ENCODE measurements at regions not wholly inside any gene's neighbourhood (a gene's known extent, or its start where the extent isn't known, plus 50 kb on each side); places are given as distances from the start of the nearest gene placed in this dataset.

GRCh38 chr10:31635009-31635408, 293.6 kb downstream of the ARHGAP12 start:
- Histone ChIP-seq H3K4me1 (ENCODE audit: control insufficient read depth, insufficient read depth, low read length) (no peaks in the 10 kb centered on the region), H3K4me3 (ENCODE audit: low read length) (no peak overlapping the region), H3K9me3 (ENCODE audit: control insufficient read depth, low read length) (no peaks in the 10 kb centered on the region), H3K27me3 (replicated peaks; ENCODE audit: control insufficient read depth, insufficient read depth, low read length) (no peaks in the 10 kb centered on the region), H3K9ac (ENCODE audit: low read length) (no peak overlapping the region), H3K36me3 (ENCODE audit: control insufficient read depth, insufficient read depth, low read length, severe bottlenecking) (no peaks in the 10 kb centered on the region)
- no peak for DNase-seq (ENCODE audit: low read depth)

GRCh38 chr10:31630861-31631567, 297.6 kb downstream of the ARHGAP12 start:
- DNase-seq (ENCODE audit: low read depth), result no peak
- Histone ChIP-seq H3K9me3 (ENCODE audit: control insufficient read depth, low read length) (peaks cover 7% of the 10 kb centered on the region), H3K9ac (ENCODE audit: low read length) (no peak overlapping the region), H3K36me3 (ENCODE audit: control insufficient read depth, insufficient read depth, low read length, severe bottlenecking) (no peaks in the 10 kb centered on the region), H3K4me1 (ENCODE audit: control insufficient read depth, insufficient read depth, low read length) (no peaks in the 10 kb centered on the region), H3K4me3 (ENCODE audit: low read length) (no peak overlapping the region), H3K27me3 (replicated peaks; ENCODE audit: control insufficient read depth, insufficient read depth, low read length) (no peaks in the 10 kb centered on the region)

- no peak overlapping the region for H3K4me3 ChIP-seq (ENCODE audit: low read length)
- H3K36me3 ChIP-seq (ENCODE audit: control insufficient read depth, insufficient read depth, low read length, severe bottlenecking), result no peaks in the 10 kb centered on the region
- H3K9me3 ChIP-seq (ENCODE audit: control insufficient read depth, low read length), result peaks cover 15% of the 10 kb centered on the region
- no peak for DNase-seq (ENCODE audit: low read depth)
- no peak overlapping the region for H3K9ac ChIP-seq (ENCODE audit: low read length)
- H3K4me1 ChIP-seq (ENCODE audit: control insufficient read depth, insufficient read depth, low read length), result peaks cover 24% of the 10 kb centered on the region
- no peaks in the 10 kb centered on the region for H3K27me3 ChIP-seq (replicated peaks; ENCODE audit: control insufficient read depth, insufficient read depth, low read length)
These were observed 303.1 kb downstream of the ARHGAP12 start for GRCh38 chr10:31625566-31625965.

- DNase-seq (ENCODE audit: low read depth), result no peak
- peaks cover 15% of the 10 kb centered on the region for H3K9me3 ChIP-seq (ENCODE audit: control insufficient read depth, low read length)
- H3K9ac ChIP-seq (ENCODE audit: low read length), result no peak overlapping the region
- no peaks in the 10 kb centered on the region for H3K36me3 ChIP-seq (ENCODE audit: control insufficient read depth, insufficient read depth, low read length, severe bottlenecking)
- H3K4me1 ChIP-seq (ENCODE audit: control insufficient read depth, insufficient read depth, low read length), result peaks cover 34% of the 10 kb centered on the region
- H3K4me3 ChIP-seq (ENCODE audit: low read length), result no peak overlapping the region
- no peaks in the 10 kb centered on the region for H3K27me3 ChIP-seq (replicated peaks; ENCODE audit: control insufficient read depth, insufficient read depth, low read length)
These were observed 304.0 kb downstream of the ARHGAP12 start for GRCh38 chr10:31624611-31625010.

GRCh38 chr10:31623947-31624346, 304.7 kb downstream of the ARHGAP12 start:
- H3K36me3 ChIP-seq (ENCODE audit: control insufficient read depth, insufficient read depth, low read length, severe bottlenecking), result no peaks in the 10 kb centered on the region
- peaks cover 40% of the 10 kb centered on the region for H3K4me1 ChIP-seq (ENCODE audit: control insufficient read depth, insufficient read depth, low read length)
- DNase-seq (ENCODE audit: low read depth), result no peak
- H3K9me3 ChIP-seq (ENCODE audit: control insufficient read depth, low read length), result peaks cover 15% of the 10 kb centered on the region
- no peak overlapping the region for H3K9ac ChIP-seq (ENCODE audit: low read length)
- no peaks in the 10 kb centered on the region for H3K27me3 ChIP-seq (replicated peaks; ENCODE audit: control insufficient read depth, insufficient read depth, low read length)
- no peak overlapping the region for H3K4me3 ChIP-seq (ENCODE audit: low read length)

GRCh38 chr10:31623466-31623865, 304.4 kb downstream of the ZEB1 start:
- Histone ChIP-seq H3K9ac (ENCODE audit: low read length) (peak overlapping the region; percentile 72), H3K36me3 (ENCODE audit: control insufficient read depth, insufficient read depth, low read length, severe bottlenecking) (no peaks in the 10 kb centered on the region), H3K9me3 (ENCODE audit: control insufficient read depth, low read length) (peaks cover 15% of the 10 kb centered on the region), H3K4me1 (ENCODE audit: control insufficient read depth, insufficient read depth, low read length) (peaks cover 45% of the 10 kb centered on the region), H3K4me3 (ENCODE audit: low read length) (peak overlapping the region; percentile 60), H3K27me3 (replicated peaks; ENCODE audit: control insufficient read depth, insufficient read depth, low read length) (no peaks in the 10 kb centered on the region)
- DNase-seq (ENCODE audit: low read depth), result peak; percentile 87

- no peaks in the 10 kb centered on the region for H3K36me3 ChIP-seq (ENCODE audit: control insufficient read depth, insufficient read depth, low read length, severe bottlenecking)
- DNase-seq (ENCODE audit: low read depth), result peak; percentile 97
These were observed 304.0 kb downstream of the ZEB1 start for GRCh38 chr10:31622978-31623377.

GRCh38 chr10:31621733-31622132, 302.7 kb downstream of the ZEB1 start:
- H3K9me3 ChIP-seq (ENCODE audit: control insufficient read depth, low read length), result peaks cover 15% of the 10 kb centered on the region
- no peak overlapping the region for H3K9ac ChIP-seq (ENCODE audit: low read length)
- H3K36me3 ChIP-seq (ENCODE audit: control insufficient read depth, insufficient read depth, low read length, severe bottlenecking), result no peaks in the 10 kb centered on the region
- no peak for DNase-seq (ENCODE audit: low read depth)
- H3K4me3 ChIP-seq (ENCODE audit: low read length), result no peak overlapping the region
- peaks cover 50% of the 10 kb centered on the region for H3K4me1 ChIP-seq (ENCODE audit: control insufficient read depth, insufficient read depth, low read length)
- H3K27me3 ChIP-seq (replicated peaks; ENCODE audit: control insufficient read depth, insufficient read depth, low read length), result no peaks in the 10 kb centered on the region

More at GRCh38 chr10:31622978-31623377, 304.0 kb downstream of the ZEB1 start:
- peak overlapping the region; percentile 60 for H3K4me3 ChIP-seq (ENCODE audit: low read length)
- peak overlapping the region; percentile 72 for H3K9ac ChIP-seq (ENCODE audit: low read length)
- H3K27me3 ChIP-seq (replicated peaks; ENCODE audit: control insufficient read depth, insufficient read depth, low read length), result no peaks in the 10 kb centered on the region
- peaks cover 15% of the 10 kb centered on the region for H3K9me3 ChIP-seq (ENCODE audit: control insufficient read depth, low read length)
- H3K4me1 ChIP-seq (ENCODE audit: control insufficient read depth, insufficient read depth, low read length), result peaks cover 50% of the 10 kb centered on the region

GRCh38 chr10:31620226-31621151, 301.5 kb downstream of the ZEB1 start:
- no peaks in the 10 kb centered on the region for H3K27me3 ChIP-seq (replicated peaks; ENCODE audit: control insufficient read depth, insufficient read depth, low read length)
- DNase-seq (ENCODE audit: low read depth), result no peak
- H3K4me1 ChIP-seq (ENCODE audit: control insufficient read depth, insufficient read depth, low read length), result peaks cover 50% of the 10 kb centered on the region
- H3K9me3 ChIP-seq (ENCODE audit: control insufficient read depth, low read length), result peaks cover 5% of the 10 kb centered on the region
- H3K9ac ChIP-seq (ENCODE audit: low read length), result no peak overlapping the region
- no peaks in the 10 kb centered on the region for H3K36me3 ChIP-seq (ENCODE audit: control insufficient read depth, insufficient read depth, low read length, severe bottlenecking)
- no peak overlapping the region for H3K4me3 ChIP-seq (ENCODE audit: low read length)

- peaks cover 56% of the 10 kb centered on the region for H3K4me1 ChIP-seq (ENCODE audit: control insufficient read depth, insufficient read depth, low read length)
- H3K4me3 ChIP-seq (ENCODE audit: low read length), result no peak overlapping the region
- no peak overlapping the region for H3K9ac ChIP-seq (ENCODE audit: low read length)
- peaks cover 5% of the 10 kb centered on the region for H3K9me3 ChIP-seq (ENCODE audit: control insufficient read depth, low read length)
- no peaks in the 10 kb centered on the region for H3K36me3 ChIP-seq (ENCODE audit: control insufficient read depth, insufficient read depth, low read length, severe bottlenecking)
- DNase-seq (ENCODE audit: low read depth), result no peak
- no peaks in the 10 kb centered on the region for H3K27me3 ChIP-seq (replicated peaks; ENCODE audit: control insufficient read depth, insufficient read depth, low read length)
These were observed 300.6 kb downstream of the ZEB1 start for GRCh38 chr10:31619531-31620061.
